BLaER1 (cell line): ENCODE measurements at regions not wholly inside any gene's neighbourhood (a gene's known extent, or its start where the extent isn't known, plus 50 kb on each side); places are given as distances from the start of the nearest gene placed in this dataset.

Experiments
- H3K27ac ChIP-seq: shearing (Covaris generic); formaldehyde crosslinking; 2 replicates; pipeline ENCODE4 v1.8.1; 2022
- H3K27me3 ChIP-seq: shearing (Covaris generic); formaldehyde crosslinking; 2 replicates; pipeline ENCODE4 v1.8.1; 2022
- H3K36me3 ChIP-seq: shearing (Covaris generic); formaldehyde crosslinking; 2 replicates; pipeline ENCODE4 v1.8.1; 2022
- H3K4me1 ChIP-seq: shearing (Covaris generic); formaldehyde crosslinking; 2 replicates; pipeline ENCODE4 v1.8.1; 2022
- H3K4me2 ChIP-seq: shearing (Covaris generic); formaldehyde crosslinking; 2 replicates; pipeline ENCODE4 v1.8.1; 2022
- H3K4me3 ChIP-seq: shearing (Covaris generic); formaldehyde crosslinking; 2 replicates; pipeline ENCODE4 v1.8.1; 2022
- H3K9ac ChIP-seq: shearing (Covaris generic); formaldehyde crosslinking; 2 replicates; pipeline ENCODE4 v1.8.1; 2022
- H3K9me3 ChIP-seq: shearing (Covaris generic); formaldehyde crosslinking; 2 replicates; pipeline ENCODE4 v1.8.1; 2022
- H4K20me1 ChIP-seq: shearing (Covaris generic); formaldehyde crosslinking; 2 replicates; pipeline ENCODE4 v1.8.1; 2022
- Cebpa-rat ChIP-seq: shearing (Covaris generic); IDR thresholded peaks from 2 replicates; pipeline ENCODE4 v1.8.1; 2022

DNA sequence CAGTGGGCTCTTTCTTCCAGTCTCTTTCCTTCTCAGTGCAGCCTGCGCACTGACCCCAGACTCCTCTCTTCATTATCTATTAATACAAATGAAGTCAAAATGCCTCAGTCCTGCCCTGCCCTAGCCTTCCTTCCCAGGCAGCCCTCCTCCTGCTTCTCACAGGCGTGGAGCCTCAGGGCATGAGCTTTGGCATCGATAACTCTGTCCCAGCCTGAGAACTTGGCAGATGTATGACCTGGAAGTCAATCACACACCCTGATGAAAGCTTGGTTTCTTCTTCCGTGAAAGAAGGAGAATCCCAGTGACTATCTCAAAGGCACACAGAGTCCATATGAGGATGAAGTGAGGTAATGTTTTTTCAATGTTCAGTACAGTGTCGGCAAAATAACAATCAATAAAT lies 600.7 kb upstream of the ID2 start:
- Histone ChIP-seq H3K4me3 (no peak overlapping the region), H3K9ac (no peak overlapping the region), H3K4me1 (no peaks in the 10 kb centered on the region), H3K27ac (no peak overlapping the region), H3K27me3 (no peaks in the 10 kb centered on the region), H4K20me1 (no peaks in the 10 kb centered on the region), H3K36me3 (no peaks in the 10 kb centered on the region), H3K4me2 (no peak overlapping the region), H3K9me3 (peaks cover 9% of the 10 kb centered on the region; the same call in 1 of the 2 replicates)
- TF ChIP-seq Cebpa-rat: no peak

DNA sequence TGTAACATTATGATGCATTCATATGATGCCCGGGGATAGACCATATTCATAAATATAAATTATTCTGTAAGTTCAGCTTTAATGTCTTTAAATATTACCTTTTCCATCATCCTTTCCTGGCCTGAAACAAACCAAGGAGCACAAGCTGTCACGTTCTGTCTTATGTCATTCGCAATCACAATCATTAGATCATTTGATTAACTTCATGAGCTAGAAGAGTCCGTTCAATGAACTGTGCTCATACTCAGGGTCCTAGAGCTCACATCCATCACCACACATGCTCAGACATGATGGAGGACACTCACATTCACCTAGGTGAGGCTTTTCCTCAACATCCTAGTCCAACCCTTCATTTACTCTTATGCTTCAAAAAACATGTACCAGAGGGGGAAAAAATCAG lies 599.0 kb upstream of the ID2 start:
- no peaks in the 10 kb centered on the region for H3K36me3 ChIP-seq
- no peak for TF ChIP-seq Cebpa-rat

DNA sequence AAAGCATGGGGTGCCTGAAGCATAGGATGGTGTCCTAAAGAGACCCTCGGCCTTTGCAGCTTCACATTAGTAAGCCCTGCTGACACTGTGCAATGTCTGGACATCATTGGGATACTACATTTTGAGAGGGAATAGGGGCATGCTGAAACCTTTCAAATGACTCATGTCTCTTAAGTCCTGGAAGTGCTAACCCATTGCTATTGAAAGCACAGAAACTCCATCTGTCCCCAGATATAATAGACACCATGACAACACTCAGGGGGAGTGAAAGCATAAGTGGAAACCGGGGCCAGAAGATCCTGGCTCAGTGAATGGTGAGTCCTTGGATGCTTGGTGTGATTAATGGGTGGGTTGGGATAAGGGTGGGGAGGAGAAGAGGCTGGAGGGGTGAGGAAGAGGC lies 595.5 kb upstream of the ID2 start:
- TF ChIP-seq Cebpa-rat: no peak
- H3K27me3 ChIP-seq: no peaks in the 10 kb centered on the region

More for the DNA sequence above, 599.0 kb upstream of the ID2 start:
- Histone ChIP-seq H4K20me1 (no peaks in the 10 kb centered on the region), H3K27ac (no peak overlapping the region), H3K9ac (no peak overlapping the region), H3K4me3 (no peak overlapping the region), H3K27me3 (no peaks in the 10 kb centered on the region), H3K9me3 (no peaks in the 10 kb centered on the region), H3K4me1 (no peaks in the 10 kb centered on the region), H3K4me2 (no peak overlapping the region)

DNA sequence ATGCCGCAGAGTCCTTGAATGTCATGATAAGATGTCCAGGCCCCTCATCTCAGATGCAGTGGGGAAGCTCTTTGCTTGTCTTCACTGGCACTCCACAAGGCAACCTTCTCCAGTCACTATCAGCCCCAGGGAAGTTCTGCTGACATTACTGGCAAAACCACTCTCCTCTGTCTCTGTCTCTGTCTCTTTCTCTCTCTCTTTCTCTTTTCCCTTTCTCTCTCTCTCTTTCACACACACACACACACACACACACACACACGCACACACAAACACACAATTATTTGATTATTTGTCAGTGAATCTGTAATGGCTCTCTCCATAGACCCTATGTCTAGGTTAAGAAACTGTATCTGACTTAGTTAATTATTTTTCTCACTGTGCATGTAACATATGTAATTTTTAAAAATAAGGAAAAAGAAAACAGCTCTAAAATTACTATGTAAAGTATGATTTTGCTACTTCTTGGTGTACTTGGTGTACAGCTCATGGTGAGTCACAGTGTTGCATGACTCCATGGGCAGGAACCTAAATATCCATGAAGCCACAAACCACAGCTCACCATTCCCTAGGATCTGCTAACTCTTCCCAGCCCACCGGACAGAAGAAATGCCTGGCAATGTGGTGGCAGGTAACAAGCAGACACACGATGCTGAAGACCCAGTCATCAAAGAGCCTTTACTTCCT lies 594.9 kb upstream of the ID2 start:
- no peak overlapping the region for H3K4me3 ChIP-seq
- H3K9ac ChIP-seq: no peak overlapping the region
- H3K27me3 ChIP-seq: no peaks in the 10 kb centered on the region
- no peak for TF ChIP-seq Cebpa-rat
- H3K9me3 ChIP-seq: no peaks in the 10 kb centered on the region
- no peak overlapping the region for H3K4me2 ChIP-seq
- H3K36me3 ChIP-seq: no peaks in the 10 kb centered on the region
- no peak overlapping the region for H3K27ac ChIP-seq
- H3K4me1 ChIP-seq: no peaks in the 10 kb centered on the region
- no peaks in the 10 kb centered on the region for H4K20me1 ChIP-seq

More for the DNA sequence above, 595.5 kb upstream of the ID2 start:
- no peak overlapping the region for H3K4me2 ChIP-seq
- H3K4me3 ChIP-seq: no peak overlapping the region
- H4K20me1 ChIP-seq: no peaks in the 10 kb centered on the region
- H3K4me1 ChIP-seq: no peaks in the 10 kb centered on the region
- no peak overlapping the region for H3K27ac ChIP-seq
- no peaks in the 10 kb centered on the region for H3K36me3 ChIP-seq
- no peak overlapping the region for H3K9ac ChIP-seq
- H3K9me3 ChIP-seq: no peaks in the 10 kb centered on the region

DNA sequence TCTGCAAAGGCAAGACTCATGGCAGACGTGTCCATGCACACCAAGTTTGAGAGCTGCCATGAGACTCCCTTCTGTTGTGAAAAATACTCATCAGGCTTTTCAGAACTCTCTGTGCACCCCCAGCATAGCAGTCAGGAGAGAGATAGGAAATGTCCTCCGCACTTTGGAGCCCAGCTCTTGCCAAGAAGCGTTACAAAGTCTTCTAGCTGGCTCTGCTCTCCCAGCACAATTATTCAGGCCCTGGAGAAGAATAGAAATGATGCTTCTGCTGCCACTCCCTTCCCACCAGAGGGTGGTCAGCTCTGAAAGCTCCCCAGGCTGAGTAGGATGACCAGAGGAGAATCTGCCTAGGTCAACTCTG lies 594.4 kb upstream of the ID2 start:
- no peak overlapping the region for H3K9ac ChIP-seq
- no peak overlapping the region for H3K4me2 ChIP-seq
- H3K4me1 ChIP-seq: no peaks in the 10 kb centered on the region
- H4K20me1 ChIP-seq: no peaks in the 10 kb centered on the region
- H3K27ac ChIP-seq: no peak overlapping the region
- no peak overlapping the region for H3K4me3 ChIP-seq
- H3K36me3 ChIP-seq: no peaks in the 10 kb centered on the region
- no peaks in the 10 kb centered on the region for H3K9me3 ChIP-seq
- no peak for TF ChIP-seq Cebpa-rat
- no peaks in the 10 kb centered on the region for H3K27me3 ChIP-seq

DNA sequence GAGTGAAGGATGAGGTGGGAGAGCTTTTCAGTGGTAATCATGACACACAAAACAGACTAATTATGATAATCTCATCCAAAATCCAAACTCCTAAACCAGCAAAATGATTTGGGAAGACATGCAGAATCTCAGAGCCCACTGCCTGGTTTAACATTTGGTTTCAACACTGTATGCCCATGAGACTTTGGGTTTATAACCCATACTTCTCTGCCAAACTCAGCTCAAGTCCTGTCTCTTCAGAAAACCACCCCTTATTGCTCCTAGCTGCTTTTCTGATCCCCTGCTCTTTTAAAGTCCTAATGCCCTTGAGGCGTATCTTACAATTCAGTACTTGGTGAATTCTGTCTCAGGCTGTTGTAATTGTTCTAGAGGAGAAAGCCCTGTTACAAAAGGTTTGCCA lies 593.0 kb upstream of the ID2 start:
- no peak overlapping the region for H3K27ac ChIP-seq
- no peak overlapping the region for H3K4me2 ChIP-seq
- no peaks in the 10 kb centered on the region for H3K4me1 ChIP-seq
- H3K27me3 ChIP-seq: no peaks in the 10 kb centered on the region
- H3K4me3 ChIP-seq: no peak overlapping the region
- H3K9me3 ChIP-seq: no peaks in the 10 kb centered on the region
- no peak for TF ChIP-seq Cebpa-rat
- H4K20me1 ChIP-seq: no peaks in the 10 kb centered on the region
- no peaks in the 10 kb centered on the region for H3K36me3 ChIP-seq
- H3K9ac ChIP-seq: no peak overlapping the region

DNA sequence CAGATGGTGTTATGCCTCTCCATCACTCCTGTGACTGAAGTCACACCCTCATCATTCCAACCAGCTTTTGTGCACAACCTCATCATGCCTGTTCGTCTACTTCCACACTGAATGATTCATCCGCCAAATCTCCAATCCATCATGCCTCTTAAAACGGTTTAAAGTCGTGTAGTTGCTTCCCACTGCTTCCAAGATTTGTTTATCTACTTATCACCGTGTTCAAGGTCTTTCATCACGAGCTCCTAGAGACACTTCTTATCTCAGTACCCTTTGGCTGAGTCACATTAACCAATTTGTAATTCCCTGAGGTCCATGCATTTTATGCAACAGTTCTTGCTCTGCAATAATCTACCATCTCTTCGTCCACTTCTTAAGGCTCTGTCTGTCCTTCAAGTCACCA lies 592.3 kb upstream of the ID2 start:
- no peak for TF ChIP-seq Cebpa-rat
- Histone ChIP-seq H3K4me3 (no peak overlapping the region), H3K4me1 (no peaks in the 10 kb centered on the region), H4K20me1 (no peaks in the 10 kb centered on the region), H3K27me3 (no peaks in the 10 kb centered on the region), H3K27ac (no peak overlapping the region), H3K4me2 (no peak overlapping the region), H3K9ac (no peak overlapping the region), H3K9me3 (no peaks in the 10 kb centered on the region), H3K36me3 (no peaks in the 10 kb centered on the region)

DNA sequence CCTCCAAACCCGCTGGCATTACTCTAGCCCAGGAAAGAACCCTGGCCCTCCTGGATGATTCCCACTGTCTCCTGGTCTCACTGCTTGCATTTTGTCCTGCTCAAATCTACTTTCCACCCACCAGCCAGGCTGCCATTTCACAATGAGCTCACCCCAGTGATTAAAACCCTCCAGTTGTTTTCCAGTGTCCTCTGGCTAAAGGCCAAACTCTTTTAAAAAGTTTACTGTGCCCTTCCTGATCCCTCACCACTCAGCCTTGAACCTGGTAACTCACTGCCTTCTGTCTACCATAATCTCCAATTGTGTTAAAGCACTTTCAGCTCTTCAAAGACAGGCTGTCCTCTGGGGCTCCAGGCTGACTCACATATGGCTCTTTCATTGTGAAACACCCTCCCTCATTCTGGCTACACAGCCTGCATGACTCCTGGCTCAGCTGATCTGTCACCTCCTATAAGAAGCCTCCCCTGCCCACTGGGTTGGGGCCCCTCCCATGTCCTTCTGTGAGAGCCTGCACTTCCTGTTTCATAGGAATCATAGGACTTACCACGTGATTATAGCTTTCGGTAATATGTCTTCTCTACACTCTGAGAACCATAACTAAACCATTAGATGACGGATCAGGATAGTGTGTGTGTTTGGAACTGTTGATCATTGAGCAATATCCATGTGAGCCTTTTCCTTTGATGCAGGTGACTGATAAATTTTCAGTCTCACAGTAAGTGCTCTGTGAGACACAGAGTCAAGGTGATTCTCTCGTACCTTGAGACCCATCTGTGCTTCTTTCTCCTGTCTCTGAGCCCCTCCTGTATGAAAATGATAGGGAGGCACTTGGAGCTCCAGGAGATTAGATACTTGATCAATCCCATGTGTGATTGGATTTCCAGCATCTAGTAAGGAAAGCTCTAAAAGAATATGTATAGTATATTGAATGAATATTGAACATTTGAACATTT lies 590.8 kb upstream of the ID2 start:
- Histone ChIP-seq H3K4me3 (no peak overlapping the region), H3K27ac (no peak overlapping the region), H4K20me1 (no peaks in the 10 kb centered on the region), H3K27me3 (no peaks in the 10 kb centered on the region), H3K9me3 (no peaks in the 10 kb centered on the region), H3K9ac (no peak overlapping the region), H3K4me1 (no peaks in the 10 kb centered on the region), H3K36me3 (no peaks in the 10 kb centered on the region), H3K4me2 (no peak overlapping the region)
- no peak for TF ChIP-seq Cebpa-rat

DNA sequence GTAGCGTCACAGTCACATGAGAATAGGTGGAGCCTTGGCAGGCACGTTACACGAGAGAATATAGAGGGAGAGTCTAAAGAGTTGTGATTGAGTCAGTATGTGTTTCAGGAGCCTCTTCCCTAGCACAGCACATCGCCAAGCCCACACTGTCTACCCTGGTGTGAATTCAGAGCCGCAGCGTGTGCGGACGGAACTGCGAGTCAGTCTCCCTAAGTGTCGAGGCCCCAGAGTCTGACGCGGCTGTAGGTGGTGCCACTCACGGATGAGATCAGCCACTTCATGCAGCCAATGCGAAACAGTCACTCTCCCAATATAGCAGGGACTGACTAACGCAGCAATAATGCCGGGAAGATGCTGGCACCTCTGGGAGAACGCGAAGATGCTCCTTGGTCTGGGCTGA lies 587.3 kb upstream of the ID2 start:
- TF ChIP-seq Cebpa-rat: no peak
- H3K9me3 ChIP-seq: peaks cover 5% of the 10 kb centered on the region; the same call in 1 of the 2 replicates

DNA sequence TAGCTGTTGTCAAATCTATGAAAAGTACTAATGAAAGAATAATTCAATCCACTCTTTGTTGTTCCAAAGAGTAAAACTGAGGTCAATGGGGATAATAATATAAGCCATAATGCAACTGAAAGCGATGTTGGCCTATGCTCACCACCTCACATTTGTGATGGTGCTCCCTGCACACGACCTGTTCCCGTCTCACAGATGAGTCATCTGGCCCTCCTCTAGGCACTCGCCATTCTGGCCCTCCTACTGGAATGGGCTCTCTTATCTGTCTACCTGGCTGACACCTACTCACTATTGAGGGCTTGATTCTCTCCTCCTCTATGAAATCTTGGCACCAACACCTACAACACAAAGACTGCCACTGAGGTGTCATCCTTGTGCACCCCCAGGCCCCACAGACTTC lies 585.9 kb upstream of the ID2 start:
- Histone ChIP-seq H3K36me3 (no peaks in the 10 kb centered on the region), H3K4me2 (no peak overlapping the region), H3K27ac (no peak overlapping the region), H3K9me3 (peaks cover 5% of the 10 kb centered on the region; the same call in 1 of the 2 replicates), H3K9ac (no peak overlapping the region), H4K20me1 (no peaks in the 10 kb centered on the region), H3K4me3 (no peak overlapping the region), H3K27me3 (no peaks in the 10 kb centered on the region), H3K4me1 (no peaks in the 10 kb centered on the region)
- TF ChIP-seq Cebpa-rat: no peak

More for the DNA sequence above, 587.3 kb upstream of the ID2 start:
- Histone ChIP-seq H3K9ac (no peak overlapping the region), H3K4me2 (no peak overlapping the region), H3K4me1 (no peaks in the 10 kb centered on the region), H4K20me1 (no peaks in the 10 kb centered on the region), H3K4me3 (no peak overlapping the region), H3K36me3 (no peaks in the 10 kb centered on the region), H3K27me3 (no peaks in the 10 kb centered on the region), H3K27ac (no peak overlapping the region)
